ENCODE measurements at regions not wholly inside any gene's neighbourhood (a gene's known extent, or its start where the extent isn't known, plus 50 kb on each side); places are given as distances from the start of the nearest gene placed in this dataset.

DNA sequence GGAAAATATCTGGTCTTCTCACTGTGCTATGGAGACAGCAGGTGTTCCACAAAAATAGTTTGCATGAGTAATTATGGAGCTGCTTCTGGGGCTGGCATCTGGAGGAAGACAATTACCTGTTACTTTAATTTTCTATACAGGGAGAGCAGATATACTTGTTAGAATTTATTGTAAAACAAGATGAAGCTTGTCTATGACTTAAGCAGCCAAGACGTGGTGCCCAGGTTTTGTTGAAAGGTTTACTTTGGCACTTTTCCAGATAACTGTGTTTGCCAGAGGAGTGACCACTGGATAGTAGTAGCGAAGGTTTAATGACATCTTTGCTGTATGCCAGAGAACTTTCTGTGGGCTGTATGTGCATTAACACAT is 134.5 kb upstream of the KL start:
- TF ChIP-seq, protein P1, sequence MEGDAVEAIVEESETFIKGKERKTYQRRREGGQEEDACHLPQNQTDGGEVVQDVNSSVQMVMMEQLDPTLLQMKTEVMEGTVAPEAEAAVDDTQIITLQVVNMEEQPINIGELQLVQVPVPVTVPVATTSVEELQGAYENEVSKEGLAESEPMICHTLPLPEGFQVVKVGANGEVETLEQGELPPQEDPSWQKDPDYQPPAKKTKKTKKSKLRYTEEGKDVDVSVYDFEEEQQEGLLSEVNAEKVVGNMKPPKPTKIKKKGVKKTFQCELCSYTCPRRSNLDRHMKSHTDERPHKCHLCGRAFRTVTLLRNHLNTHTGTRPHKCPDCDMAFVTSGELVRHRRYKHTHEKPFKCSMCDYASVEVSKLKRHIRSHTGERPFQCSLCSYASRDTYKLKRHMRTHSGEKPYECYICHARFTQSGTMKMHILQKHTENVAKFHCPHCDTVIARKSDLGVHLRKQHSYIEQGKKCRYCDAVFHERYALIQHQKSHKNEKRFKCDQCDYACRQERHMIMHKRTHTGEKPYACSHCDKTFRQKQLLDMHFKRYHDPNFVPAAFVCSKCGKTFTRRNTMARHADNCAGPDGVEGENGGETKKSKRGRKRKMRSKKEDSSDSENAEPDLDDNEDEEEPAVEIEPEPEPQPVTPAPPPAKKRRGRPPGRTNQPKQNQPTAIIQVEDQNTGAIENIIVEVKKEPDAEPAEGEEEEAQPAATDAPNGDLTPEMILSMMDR (conservative IDR thresholded peaks at IDR 0.05; ENCODE audit: control insufficient read depth, insufficient read depth, low read depth, low read length), result no peak
- DNase-seq (ENCODE audit: low read depth), result no peak
- H3K4me3 ChIP-seq (ENCODE audit: control insufficient read depth, low read depth, low read length), result no peak overlapping the region

DNA sequence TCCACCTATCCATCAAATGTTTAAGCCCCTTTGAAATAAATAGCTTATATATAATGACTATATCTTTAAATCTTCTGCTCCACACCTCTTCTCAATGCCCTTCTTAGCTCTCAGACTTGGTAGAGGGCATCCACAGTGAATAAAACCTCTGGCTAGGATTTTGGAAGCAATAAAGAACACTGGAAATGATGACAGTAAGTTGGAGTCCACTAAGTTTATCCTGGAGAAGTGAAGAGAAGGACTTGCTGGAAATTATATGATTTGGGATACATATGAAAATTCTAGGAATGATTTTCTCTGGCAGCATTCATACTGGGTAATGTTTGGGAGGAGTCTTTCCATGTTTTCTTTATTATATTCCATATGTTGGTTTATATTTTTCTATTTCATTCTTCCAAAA is 133.5 kb upstream of the KL start:
- H3K4me3 ChIP-seq (ENCODE audit: control insufficient read depth, low read depth, low read length), result no peak overlapping the region
- TF ChIP-seq, protein P1 (conservative IDR thresholded peaks at IDR 0.05; ENCODE audit: control insufficient read depth, insufficient read depth, low read depth, low read length), result no peak
- no peak for DNase-seq (ENCODE audit: low read depth)

GRCh38 chr13:32883474-32883873 is 132.7 kb upstream of the KL start:
- peak; percentile 19 for DNase-seq (ENCODE audit: low read depth)
- TF ChIP-seq, protein P1 (conservative IDR thresholded peaks at IDR 0.05; ENCODE audit: control insufficient read depth, insufficient read depth, low read depth, low read length), result no peak
- H3K4me3 ChIP-seq (ENCODE audit: control insufficient read depth, low read depth, low read length), result no peak overlapping the region

DNA sequence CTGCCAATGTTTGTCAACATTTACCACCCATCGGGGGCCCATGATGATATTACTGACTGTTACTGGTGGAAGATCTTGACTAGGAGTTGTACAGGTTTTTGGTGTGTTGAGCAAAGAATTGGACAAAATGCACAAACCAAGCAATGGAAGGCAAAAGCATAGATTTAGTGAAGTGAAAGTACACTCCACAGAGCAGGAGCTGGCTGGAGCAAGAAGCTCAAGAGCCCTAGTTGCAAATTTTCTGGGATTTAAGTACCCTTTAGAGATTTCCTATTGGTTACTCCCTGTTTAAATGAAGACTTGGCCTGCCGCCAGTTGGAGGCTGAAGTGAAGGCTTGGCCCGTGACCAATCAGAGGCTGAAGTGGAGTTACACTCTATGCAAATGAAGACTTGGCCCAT is 128.6 kb upstream of the KL start:
- no peak overlapping the region for H3K4me3 ChIP-seq (ENCODE audit: control insufficient read depth, low read depth, low read length)
- TF ChIP-seq, protein P1 (conservative IDR thresholded peaks at IDR 0.05; ENCODE audit: control insufficient read depth, insufficient read depth, low read depth, low read length), result no peak
- no peak for DNase-seq (ENCODE audit: low read depth)

DNA sequence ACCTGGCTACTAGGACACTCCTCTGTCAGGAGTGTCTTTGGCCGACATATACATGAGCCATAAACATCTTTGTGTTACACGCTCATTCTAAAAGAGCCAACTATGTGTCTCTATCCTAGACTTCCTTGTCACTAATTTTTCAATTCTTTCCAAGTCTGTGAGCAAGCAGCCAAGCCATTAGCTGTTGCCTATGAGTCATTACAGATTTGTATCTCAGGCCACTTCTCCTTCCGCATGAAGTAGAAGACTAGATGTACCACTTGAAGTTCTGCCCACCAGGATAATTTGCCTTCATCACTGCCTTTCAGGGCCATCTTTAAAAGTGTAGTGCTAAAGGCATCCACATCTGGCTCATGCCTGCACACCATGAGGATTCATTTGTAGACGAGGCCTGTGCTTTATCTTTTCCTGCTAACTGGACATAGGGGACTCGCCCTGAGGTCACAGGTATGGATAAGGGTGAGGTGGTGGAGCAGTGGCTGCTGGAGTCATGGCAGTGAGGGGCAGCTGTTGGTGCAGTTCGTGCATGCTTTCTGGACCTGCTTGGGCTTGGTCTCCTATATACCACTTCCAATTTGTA is 126.1 kb upstream of the KL start:
- H3K4me3 ChIP-seq (ENCODE audit: control insufficient read depth, low read depth, low read length), result no peak overlapping the region
- DNase-seq (ENCODE audit: low read depth), result no peak
- TF ChIP-seq, protein P1 (conservative IDR thresholded peaks at IDR 0.05; ENCODE audit: control insufficient read depth, insufficient read depth, low read depth, low read length), result no peak

GRCh38 chr13:32893176-32893575 is 123.0 kb upstream of the KL start:
- TF ChIP-seq, protein P1 (conservative IDR thresholded peaks at IDR 0.05; ENCODE audit: control insufficient read depth, insufficient read depth, low read depth, low read length), result no peak
- no peak for DNase-seq (ENCODE audit: low read depth)
- no peak overlapping the region for H3K4me3 ChIP-seq (ENCODE audit: control insufficient read depth, low read depth, low read length)

GRCh38 chr13:32894589-32895001 is 121.6 kb upstream of the KL start:
- TF ChIP-seq, protein P1 (conservative IDR thresholded peaks at IDR 0.05; ENCODE audit: control insufficient read depth, insufficient read depth, low read depth, low read length), result no peak
- H3K4me3 ChIP-seq (ENCODE audit: control insufficient read depth, low read depth, low read length), result no peak overlapping the region
- peak; percentile 85 for DNase-seq (ENCODE audit: low read depth)
